ENCODE measurements at regions not wholly inside any gene's neighbourhood (a gene's known extent, or its start where the extent isn't known, plus 50 kb on each side); places are given as distances from the start of the nearest gene placed in this dataset.

DNA sequence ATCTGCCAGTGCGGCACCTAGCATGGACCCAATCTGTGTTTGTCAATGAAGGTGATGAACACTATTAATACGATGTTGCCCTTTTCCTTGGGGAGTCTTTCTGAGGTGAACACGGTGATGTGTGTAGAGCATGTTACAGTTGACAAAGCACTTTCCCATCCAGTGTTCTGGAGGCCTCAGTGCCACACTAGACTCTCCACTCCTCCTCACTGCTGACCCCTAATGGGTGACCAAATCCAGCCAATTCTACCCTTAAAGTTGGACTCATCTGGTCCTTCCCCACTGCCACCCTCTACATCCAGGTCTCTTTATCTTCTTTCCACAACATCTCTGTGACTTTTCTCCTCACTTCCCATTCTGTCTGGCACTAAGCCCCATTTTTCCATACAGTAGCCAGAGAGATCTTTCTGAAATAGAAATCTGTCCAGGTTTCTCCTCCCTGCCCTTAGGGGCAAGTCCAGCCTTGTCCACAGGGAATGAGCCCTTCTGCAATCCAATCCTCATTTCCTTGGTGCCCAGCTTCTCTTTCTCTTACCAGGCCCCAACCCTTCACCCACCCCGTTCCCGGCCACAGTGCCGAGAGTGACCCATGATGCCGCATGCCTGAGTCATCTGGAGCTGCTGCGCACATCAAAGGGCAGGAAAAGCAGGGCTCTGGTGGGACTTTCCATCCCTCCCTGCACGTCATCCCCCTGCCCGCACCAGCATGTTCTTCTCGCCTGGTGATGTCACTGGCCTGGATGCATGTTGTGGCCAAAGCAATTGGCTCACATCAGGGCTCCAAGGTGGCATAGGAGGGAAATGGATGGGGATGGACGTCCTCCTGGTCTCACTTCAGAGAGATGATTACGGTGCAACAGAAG lies 64.2 kb downstream of the RASSF10 start:
- H3K27me3 ChIP-seq (ENCODE audit: insufficient read depth in 3 of 3, low read length in 2 of 3), result peaks cover 0 to 10% (median 2%) of the 10 kb centered on the region in 3 donors
- 84 to 91% (median 86%) methylated on average over 13 of the region's 13 CpGs for WGBS, 3 donors

DNA sequence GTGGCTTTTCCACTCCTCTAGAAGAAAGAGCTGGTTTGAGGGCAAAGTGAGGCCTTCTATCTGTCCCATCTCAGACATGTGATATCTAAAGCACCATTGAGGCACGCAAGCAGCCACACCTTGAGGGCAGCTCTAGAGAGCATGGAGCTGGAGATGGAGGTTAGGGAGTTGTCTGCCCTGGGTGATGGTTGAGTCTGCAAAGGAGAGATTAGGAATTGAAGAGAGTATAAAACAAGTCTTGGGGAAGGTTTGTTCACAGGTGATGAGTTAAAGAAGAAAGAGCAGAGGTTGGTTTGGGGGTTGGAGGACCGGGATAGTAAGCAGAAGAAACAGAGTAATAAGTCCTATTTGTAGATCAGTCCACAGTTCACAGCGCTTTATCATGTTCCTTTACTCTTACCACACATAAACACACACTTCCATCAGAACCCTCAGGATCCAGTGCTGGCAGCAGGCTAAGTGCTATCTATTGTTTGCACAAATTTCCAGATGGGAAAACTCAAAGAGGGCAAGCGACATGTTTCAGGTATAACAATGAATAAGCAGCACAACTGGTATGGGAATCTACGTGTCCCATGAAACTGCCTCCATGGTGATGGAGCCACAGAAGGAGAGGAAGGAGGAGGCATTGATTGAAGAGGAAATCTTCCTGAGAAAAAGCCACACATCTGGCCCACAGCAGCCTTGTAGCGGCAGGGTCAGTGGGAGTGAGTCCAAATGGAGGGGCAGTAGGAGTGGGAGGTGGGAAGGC lies 65.8 kb downstream of the RASSF10 start:
- Histone ChIP-seq H3K36me3 (ENCODE audit: insufficient read depth in 1 of 2, low read depth in 1 of 2) (no peaks in the 10 kb centered on the region), H3K27me3 (ENCODE audit: insufficient read depth in 3 of 3, low read length in 2 of 3) (peaks cover 0 to 19% (median 2%) of the 10 kb centered on the region in 3 donors), H3K4me3 (no peak overlapping the region), H3K9me3 (no peaks in the 10 kb centered on the region), H3K4me1 (no peaks in the 10 kb centered on the region), H3K27ac (no peak overlapping the region)
- TF ChIP-seq, protein P1, sequence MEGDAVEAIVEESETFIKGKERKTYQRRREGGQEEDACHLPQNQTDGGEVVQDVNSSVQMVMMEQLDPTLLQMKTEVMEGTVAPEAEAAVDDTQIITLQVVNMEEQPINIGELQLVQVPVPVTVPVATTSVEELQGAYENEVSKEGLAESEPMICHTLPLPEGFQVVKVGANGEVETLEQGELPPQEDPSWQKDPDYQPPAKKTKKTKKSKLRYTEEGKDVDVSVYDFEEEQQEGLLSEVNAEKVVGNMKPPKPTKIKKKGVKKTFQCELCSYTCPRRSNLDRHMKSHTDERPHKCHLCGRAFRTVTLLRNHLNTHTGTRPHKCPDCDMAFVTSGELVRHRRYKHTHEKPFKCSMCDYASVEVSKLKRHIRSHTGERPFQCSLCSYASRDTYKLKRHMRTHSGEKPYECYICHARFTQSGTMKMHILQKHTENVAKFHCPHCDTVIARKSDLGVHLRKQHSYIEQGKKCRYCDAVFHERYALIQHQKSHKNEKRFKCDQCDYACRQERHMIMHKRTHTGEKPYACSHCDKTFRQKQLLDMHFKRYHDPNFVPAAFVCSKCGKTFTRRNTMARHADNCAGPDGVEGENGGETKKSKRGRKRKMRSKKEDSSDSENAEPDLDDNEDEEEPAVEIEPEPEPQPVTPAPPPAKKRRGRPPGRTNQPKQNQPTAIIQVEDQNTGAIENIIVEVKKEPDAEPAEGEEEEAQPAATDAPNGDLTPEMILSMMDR (IDR thresholded peaks at IDR 0.05), result no peak
- intact Hi-C loops (cut with DNase I), result no loop called here
- DNase-seq (no peak), ATAC-seq (no peak)
- 74 to 88% (median 85%) methylated on average over 6 of the region's 6 CpGs for WGBS, 3 donors

More for the DNA sequence above, 64.2 kb downstream of the RASSF10 start:
- TF ChIP-seq, protein P1 (IDR thresholded peaks at IDR 0.05), result no peak
- intact Hi-C loops (cut with DNase I), result no loop called here
- ATAC-seq, result no peak
- H3K9me3 ChIP-seq, result no peaks in the 10 kb centered on the region
- no peaks in the 10 kb centered on the region for H3K4me1 ChIP-seq
- H3K27ac ChIP-seq, result no peak overlapping the region
- no peak for DNase-seq
- no peak overlapping the region for H3K4me3 ChIP-seq
- H3K36me3 ChIP-seq (ENCODE audit: insufficient read depth in 1 of 2, low read depth in 1 of 2), result no peaks in the 10 kb centered on the region

DNA sequence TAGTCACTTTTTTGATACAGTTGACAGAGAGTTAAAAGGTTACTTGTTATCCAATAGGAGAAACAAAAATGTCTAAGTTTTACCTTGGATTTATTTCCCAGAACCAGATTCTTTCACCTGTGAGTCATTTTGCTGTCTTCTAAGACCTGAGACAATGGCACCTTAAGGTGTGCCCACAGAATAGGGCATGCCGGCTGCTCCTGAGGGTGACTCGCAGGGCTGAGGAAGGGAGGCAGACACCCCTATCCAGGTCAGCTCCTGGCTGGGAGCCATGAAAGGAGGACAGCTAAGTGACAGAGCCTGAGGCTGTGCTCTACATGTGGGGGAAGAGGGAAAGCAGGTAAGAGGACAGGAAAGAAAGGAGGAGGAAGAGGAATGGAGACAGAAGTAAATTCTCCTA lies 67.8 kb downstream of the RASSF10 start:
- no peak for DNase-seq
- Histone ChIP-seq H3K27ac (no peak overlapping the region), H3K4me3 (no peak overlapping the region), H3K4me1 (no peaks in the 10 kb centered on the region), H3K27me3 (ENCODE audit: insufficient read depth in 3 of 3, low read length in 2 of 3) (peaks cover 0 to 19% (median 2%) of the 10 kb centered on the region in 3 donors), H3K36me3 (ENCODE audit: insufficient read depth in 1 of 2, low read depth in 1 of 2) (no peaks in the 10 kb centered on the region), H3K9me3 (no peaks in the 10 kb centered on the region)
- no peak for ATAC-seq
- intact Hi-C loops (cut with DNase I), result no loop called here
- 91 to 94% (median 94%) methylated on average over 2 of the region's 2 CpGs for whole genome bisulfite sequencing, 3 donors
- TF ChIP-seq, protein P1 (IDR thresholded peaks at IDR 0.05), result no peak

DNA sequence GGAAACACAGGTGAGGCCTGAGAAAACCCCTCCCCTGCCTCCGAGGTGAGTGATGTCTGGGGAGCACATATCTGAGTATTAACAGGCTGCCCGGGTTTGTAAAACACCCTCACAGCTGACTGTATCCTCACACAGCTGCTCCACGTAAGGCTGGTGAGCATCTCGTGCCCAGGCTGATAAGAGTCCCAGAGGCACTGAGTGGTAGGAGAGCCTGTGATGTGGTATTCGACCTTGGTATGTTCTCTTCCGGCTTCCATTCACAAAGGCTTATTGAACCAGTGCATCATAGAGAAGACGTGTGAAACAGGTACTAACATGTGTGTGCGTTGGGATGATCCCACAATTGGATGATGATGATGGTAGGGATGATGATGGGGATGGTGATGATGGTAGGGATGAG lies 71.7 kb downstream of the RASSF10 start:
- Histone ChIP-seq H3K36me3 (ENCODE audit: insufficient read depth in 1 of 2, low read depth in 1 of 2) (no peaks in the 10 kb centered on the region), H3K4me1 (no peaks in the 10 kb centered on the region), H3K27me3 (ENCODE audit: insufficient read depth in 3 of 3, low read length in 2 of 3) (peaks cover 0 to 15% (median 2%) of the 10 kb centered on the region in 3 donors), H3K9me3 (no peaks in the 10 kb centered on the region), H3K4me3 (no peak overlapping the region), H3K27ac (no peak overlapping the region)
- intact Hi-C loops (cut with DNase I), result no loop called here
- ATAC-seq (no peak), DNase-seq (no peak)
- TF ChIP-seq, protein P1 (IDR thresholded peaks at IDR 0.05), result no peak
- WGBS, 3 donors, result 81 to 83% (median 82%) methylated on average over 8 of the region's 8 CpGs

Data from psoas muscle (tissue), 7 donors.